ENCODE measurements at regions not wholly inside any gene's neighbourhood (a gene's known extent, or its start where the extent isn't known, plus 50 kb on each side); places are given as distances from the start of the nearest gene placed in this dataset.

DNA sequence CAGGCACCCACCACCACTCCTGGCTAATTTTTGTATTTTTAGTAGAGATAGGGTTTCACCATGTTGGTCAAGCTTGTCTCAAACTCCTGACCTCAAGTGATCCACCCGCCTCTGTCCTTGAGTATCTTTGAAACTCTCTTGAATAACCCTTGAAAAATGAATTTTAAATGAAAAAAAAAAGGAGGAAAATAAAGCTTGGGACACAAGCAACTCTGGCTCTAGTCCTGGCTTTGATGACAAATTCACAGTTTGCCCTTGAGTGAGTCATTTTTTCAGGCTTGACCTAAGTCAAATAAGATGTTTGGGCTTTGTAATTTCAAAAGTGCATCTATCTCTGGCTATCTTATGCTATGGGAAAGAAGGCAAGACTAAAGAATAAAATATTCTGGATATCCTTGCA, 79.0 kb upstream of the TRIB2 start:
- TF ChIP-seq, protein P1, sequence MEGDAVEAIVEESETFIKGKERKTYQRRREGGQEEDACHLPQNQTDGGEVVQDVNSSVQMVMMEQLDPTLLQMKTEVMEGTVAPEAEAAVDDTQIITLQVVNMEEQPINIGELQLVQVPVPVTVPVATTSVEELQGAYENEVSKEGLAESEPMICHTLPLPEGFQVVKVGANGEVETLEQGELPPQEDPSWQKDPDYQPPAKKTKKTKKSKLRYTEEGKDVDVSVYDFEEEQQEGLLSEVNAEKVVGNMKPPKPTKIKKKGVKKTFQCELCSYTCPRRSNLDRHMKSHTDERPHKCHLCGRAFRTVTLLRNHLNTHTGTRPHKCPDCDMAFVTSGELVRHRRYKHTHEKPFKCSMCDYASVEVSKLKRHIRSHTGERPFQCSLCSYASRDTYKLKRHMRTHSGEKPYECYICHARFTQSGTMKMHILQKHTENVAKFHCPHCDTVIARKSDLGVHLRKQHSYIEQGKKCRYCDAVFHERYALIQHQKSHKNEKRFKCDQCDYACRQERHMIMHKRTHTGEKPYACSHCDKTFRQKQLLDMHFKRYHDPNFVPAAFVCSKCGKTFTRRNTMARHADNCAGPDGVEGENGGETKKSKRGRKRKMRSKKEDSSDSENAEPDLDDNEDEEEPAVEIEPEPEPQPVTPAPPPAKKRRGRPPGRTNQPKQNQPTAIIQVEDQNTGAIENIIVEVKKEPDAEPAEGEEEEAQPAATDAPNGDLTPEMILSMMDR (IDR thresholded peaks at IDR 0.05; ENCODE audit: low read depth, low read length): no peak
- TF ChIP-seq, protein P2, sequence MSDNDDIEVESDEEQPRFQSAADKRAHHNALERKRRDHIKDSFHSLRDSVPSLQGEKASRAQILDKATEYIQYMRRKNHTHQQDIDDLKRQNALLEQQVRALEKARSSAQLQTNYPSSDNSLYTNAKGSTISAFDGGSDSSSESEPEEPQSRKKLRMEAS (IDR thresholded peaks at IDR 0.05; ENCODE audit: low read depth, low read length): no peak
